OCI-LY7 (cell line): ENCODE measurements at regions not wholly inside any gene's neighbourhood (a gene's known extent, or its start where the extent isn't known, plus 50 kb on each side); places are given as distances from the start of the nearest gene placed in this dataset.

ENCODE experiments used
- BruUV-seq: library from RNA; stranded (reverse); fragments of 400-500 nt; replicated peaks from 2 replicates; lab custom pipeline; 2021; lab: Mats Ljungman, UMichigan
- CTCF ChIA-PET: fragments of 300-600 bp; sonication (Branson Sonifier 250); formaldehyde crosslinking; loops from one replicate; lab custom pipeline; 2022; ENCODE audit warnings: antibody characterized with exemption; ENCODE audit not compliant: unreplicated experiment; lab: Charles Lee
- POLR2A ChIA-PET: fragments of 300-600 bp; sonication (Branson Sonifier 250); formaldehyde crosslinking; loops from one replicate; lab custom pipeline; 2022; ENCODE audit warnings: antibody characterized with exemption; lab: Charles Lee
- DNase-seq: peaks from one replicate; pipeline ENCODE4 v3.0.0-alpha.2; 2015; ENCODE audit warnings: low spot score
- H2AFZ ChIP-seq: fragments of 200-600 bp; sonication (generic), shearing (Covaris generic); 2 replicates; pipeline ENCODE4 v1.6.1; 2014; ENCODE audit warnings: mild to moderate bottlenecking, antibody characterized with exemption, low read length, moderate library complexity
- H3K27ac ChIP-seq: fragments of 200-600 bp; sonication (generic); 2 replicates; pipeline ENCODE4 v1.5.1; 2014; ENCODE audit warnings: mixed run types, low read depth, mild to moderate bottlenecking, moderate library complexity, low read length, inconsistent platforms; ENCODE audit not compliant: poor library complexity, severe bottlenecking
- H3K36me3 ChIP-seq: fragments of 200-600 bp; sonication (generic); 2 replicates; pipeline ENCODE4 v1.6.1; 2014; ENCODE audit warnings: mild to moderate bottlenecking, antibody characterized with exemption, low read length, moderate library complexity, mixed read lengths; ENCODE audit not compliant: insufficient read depth
- H3K4me1 ChIP-seq: fragments of 200-600 bp; sonication (generic); 2 replicates; pipeline ENCODE4 v1.5.1; 2014; ENCODE audit warnings: mild to moderate bottlenecking, low read length; ENCODE audit not compliant: insufficient read depth, poor library complexity, severe bottlenecking
- H3K4me2 ChIP-seq: fragments of 200-600 bp; sonication (generic); 2 replicates; pipeline ENCODE4 v1.6.1; 2014; ENCODE audit warnings: mild to moderate bottlenecking, low read length
- H3K4me3 ChIP-seq: fragments of 200-600 bp; sonication (generic); 2 replicates; pipeline ENCODE4 v1.5.1; 2014; ENCODE audit warnings: mild to moderate bottlenecking, low read depth, low read length; ENCODE audit not compliant: poor library complexity, severe bottlenecking
- H3K79me2 ChIP-seq: fragments of 200-600 bp; sonication (generic); 2 replicates; pipeline ENCODE4 v1.6.1; 2016; ENCODE audit warnings: low read depth, mild to moderate bottlenecking, low read length, moderate library complexity, mixed read lengths; ENCODE audit not compliant: insufficient read depth
- H3K9me2 ChIP-seq: fragments of 200-600 bp; sonication (generic); 2 replicates; pipeline ENCODE4 v1.6.1; 2016; ENCODE audit warnings: mild to moderate bottlenecking, low read length, mixed read lengths; ENCODE audit not compliant: insufficient read depth
- H3K9me3 ChIP-seq: fragments of 200-600 bp; sonication (generic); 2 replicates; pipeline ENCODE4 v1.6.1; 2014; ENCODE audit warnings: mild to moderate bottlenecking, mixed run types, low read length, mixed read lengths
- H4K20me1 ChIP-seq: fragments of 200-600 bp; sonication (generic); 2 replicates; pipeline ENCODE4 v1.6.1; 2014; ENCODE audit warnings: mild to moderate bottlenecking, antibody characterized with exemption, low read length, moderate library complexity, mixed read lengths; ENCODE audit not compliant: insufficient read depth
- EZH2phosphoT487 ChIP-seq: fragments of 200-600 bp; sonication (generic); IDR thresholded peaks from 2 replicates; pipeline ENCODE4 v1.6.1; 2018; ENCODE audit warnings: low read depth, borderline replicate concordance, mild to moderate bottlenecking, mixed run types, antibody characterized with exemption, low read length, moderate library complexity, mixed read lengths
- intact Hi-C: fragments of 100-400 bp; cut with micrococcal nuclease; formaldehyde crosslinking; loops from one replicate; pipeline ENCODE4 v1.10.0; 2022; ENCODE audit not compliant: unreplicated experiment
- TF ChIP-seq, protein P1 (sequence below): fragments of 200-600 bp; sonication (generic); conservative IDR thresholded peaks from 2 replicates; pipeline ENCODE4 v1.5.1; 2014; ENCODE audit warnings: mild to moderate bottlenecking, antibody characterized with exemption, low read length, moderate library complexity, mixed read lengths

DNA sequence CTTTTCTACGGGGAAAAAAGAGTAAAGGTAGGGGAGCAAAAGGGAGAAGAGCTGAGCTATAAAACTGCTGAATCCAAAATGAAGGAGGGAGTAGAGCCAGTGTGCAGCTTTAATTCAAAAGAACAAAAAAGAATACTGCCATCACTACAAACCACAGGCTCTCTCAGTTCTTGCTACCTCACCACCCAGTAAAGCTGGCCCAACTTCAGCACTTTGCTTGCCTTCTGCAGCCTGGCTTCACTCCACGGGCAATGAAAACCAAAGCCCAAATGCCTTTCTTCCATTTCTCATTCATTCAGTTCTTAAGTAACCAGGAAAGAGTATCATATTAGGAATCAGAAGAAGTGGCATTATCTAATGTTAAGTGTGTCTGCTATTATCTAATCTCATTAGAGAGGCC lies 376.8 kb downstream of the BCOR start:
- no peak overlapping the region for H3K4me3 ChIP-seq
- H3K9me2 ChIP-seq, result no peaks in the 10 kb centered on the region
- H3K79me2 ChIP-seq, result no peaks in the 10 kb centered on the region
- BruUV-seq, result no TSS peak
- H3K4me1 ChIP-seq, result no peaks in the 10 kb centered on the region
- no peaks in the 10 kb centered on the region for H3K36me3 ChIP-seq
- no peak for TF ChIP-seq EZH2phosphoT487
- H3K27ac ChIP-seq, result no peak overlapping the region
- H3K9me3 ChIP-seq, result no peaks in the 10 kb centered on the region
- intact Hi-C loops, result no loop called here
- DNase-seq, result no peak
- CTCF ChIA-PET, result no interaction called here
- POLR2A ChIA-PET, result interaction anchor here (0.6 kb wide), 1 partner anchor 1154 kb away, joined by 4 read pairs; no protein-coding TSS in a partner anchor
- H4K20me1 ChIP-seq, result no peaks in the 10 kb centered on the region
- H2AFZ ChIP-seq, result no peak overlapping the region
- H3K4me2 ChIP-seq, result no peak overlapping the region

DNA sequence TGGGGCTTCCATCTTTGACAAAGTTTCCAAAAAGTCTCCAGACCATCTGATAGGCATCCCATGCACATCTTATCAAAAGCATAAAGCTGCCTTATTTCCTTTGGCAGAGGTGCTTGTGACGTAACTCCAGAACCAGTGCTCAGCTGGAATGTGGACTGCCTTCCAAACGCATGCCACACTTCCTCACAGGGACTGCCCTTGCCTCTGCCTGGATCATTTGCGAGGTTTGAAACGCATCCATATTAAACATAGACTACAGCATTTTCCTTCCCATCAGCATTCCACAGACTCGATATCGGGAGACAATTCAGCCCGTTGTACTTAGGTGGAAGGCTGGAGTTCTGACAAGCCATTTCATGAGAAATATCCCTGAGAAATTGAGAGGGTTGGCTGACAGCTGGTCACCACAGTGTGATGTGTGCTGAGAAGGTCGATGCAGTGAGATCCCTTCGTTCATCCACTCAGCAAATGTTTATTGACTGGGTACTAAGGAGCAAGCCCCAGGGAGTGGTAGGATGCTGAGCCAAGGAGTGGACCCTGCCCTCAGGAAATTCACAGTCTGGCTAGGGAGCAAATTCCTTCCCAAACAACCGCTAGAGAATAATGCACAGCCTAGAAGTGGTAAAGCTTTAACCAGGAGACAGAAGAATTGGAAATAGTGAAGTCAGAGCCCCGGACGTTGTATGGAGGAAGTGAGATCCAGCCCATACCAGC lies 376.0 kb downstream of the BCOR start:
- POLR2A ChIA-PET, result no interaction called here
- no TSS peak for BruUV-seq
- no peaks in the 10 kb centered on the region for H3K79me2 ChIP-seq
- H3K4me2 ChIP-seq, result no peak overlapping the region
- no peaks in the 10 kb centered on the region for H4K20me1 ChIP-seq
- no peak overlapping the region for H2AFZ ChIP-seq
- no peak overlapping the region for H3K4me3 ChIP-seq
- no peak for TF ChIP-seq EZH2phosphoT487
- TF ChIP-seq, protein P1, sequence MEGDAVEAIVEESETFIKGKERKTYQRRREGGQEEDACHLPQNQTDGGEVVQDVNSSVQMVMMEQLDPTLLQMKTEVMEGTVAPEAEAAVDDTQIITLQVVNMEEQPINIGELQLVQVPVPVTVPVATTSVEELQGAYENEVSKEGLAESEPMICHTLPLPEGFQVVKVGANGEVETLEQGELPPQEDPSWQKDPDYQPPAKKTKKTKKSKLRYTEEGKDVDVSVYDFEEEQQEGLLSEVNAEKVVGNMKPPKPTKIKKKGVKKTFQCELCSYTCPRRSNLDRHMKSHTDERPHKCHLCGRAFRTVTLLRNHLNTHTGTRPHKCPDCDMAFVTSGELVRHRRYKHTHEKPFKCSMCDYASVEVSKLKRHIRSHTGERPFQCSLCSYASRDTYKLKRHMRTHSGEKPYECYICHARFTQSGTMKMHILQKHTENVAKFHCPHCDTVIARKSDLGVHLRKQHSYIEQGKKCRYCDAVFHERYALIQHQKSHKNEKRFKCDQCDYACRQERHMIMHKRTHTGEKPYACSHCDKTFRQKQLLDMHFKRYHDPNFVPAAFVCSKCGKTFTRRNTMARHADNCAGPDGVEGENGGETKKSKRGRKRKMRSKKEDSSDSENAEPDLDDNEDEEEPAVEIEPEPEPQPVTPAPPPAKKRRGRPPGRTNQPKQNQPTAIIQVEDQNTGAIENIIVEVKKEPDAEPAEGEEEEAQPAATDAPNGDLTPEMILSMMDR, result no peak
- CTCF ChIA-PET, result no interaction called here
- intact Hi-C loops, result no loop called here
- no peaks in the 10 kb centered on the region for H3K9me2 ChIP-seq
- no peaks in the 10 kb centered on the region for H3K36me3 ChIP-seq
- H3K27ac ChIP-seq, result no peak overlapping the region
- no peak for DNase-seq
- no peaks in the 10 kb centered on the region for H3K4me1 ChIP-seq
- no peaks in the 10 kb centered on the region for H3K9me3 ChIP-seq

DNA sequence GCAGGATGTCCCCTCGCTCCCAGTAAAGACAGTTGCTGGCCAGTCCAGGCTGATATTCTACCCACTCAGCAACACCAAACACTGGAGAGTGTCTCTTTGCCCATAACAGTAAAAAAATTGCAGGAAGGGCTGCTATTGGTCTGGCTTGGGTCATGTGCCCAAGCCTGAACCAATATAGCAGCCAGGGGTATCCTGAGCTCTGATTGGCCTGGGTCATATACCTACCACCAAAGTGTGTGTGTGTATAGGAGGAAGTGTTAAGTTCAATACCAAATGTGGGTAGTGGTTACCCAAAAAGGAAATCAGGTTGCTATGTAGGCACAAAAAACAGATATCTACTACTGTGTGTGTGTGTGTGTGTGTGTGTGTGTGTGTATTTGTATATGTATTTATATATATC lies 373.2 kb downstream of the BCOR start:
- Histone ChIP-seq H3K79me2 (no peaks in the 10 kb centered on the region), H3K27ac (no peak overlapping the region), H3K4me3 (no peak overlapping the region), H3K9me2 (no peaks in the 10 kb centered on the region), H3K9me3 (no peaks in the 10 kb centered on the region), H2AFZ (no peak overlapping the region), H3K4me1 (no peaks in the 10 kb centered on the region), H4K20me1 (no peaks in the 10 kb centered on the region), H3K4me2 (no peak overlapping the region), H3K36me3 (no peaks in the 10 kb centered on the region)
- DNase-seq, result no peak
- BruUV-seq, result no TSS peak
- POLR2A ChIA-PET, result interaction anchor here (1.1 kb wide), 1 partner anchor 18 kb away, joined by 3 read pairs; no protein-coding TSS in a partner anchor
- CTCF ChIA-PET, result no interaction called here
- intact Hi-C loops, result no loop called here
- no peak for TF ChIP-seq EZH2phosphoT487
- TF ChIP-seq, protein P1, result no peak
